SH-SY5Y (cell line): ENCODE measurements at regions not wholly inside any gene's neighbourhood (a gene's known extent, or its start where the extent isn't known, plus 50 kb on each side); places are given as distances from the start of the nearest gene placed in this dataset.

Experiments used
- GATA2 ChIP-seq: IDR thresholded peaks from 2 replicates; pipeline ENCODE4 v1.6.1; 2011; ENCODE audit warnings: mild to moderate bottlenecking, low read depth, low read length
- GATA3 ChIP-seq: IDR thresholded peaks from 2 replicates; pipeline ENCODE4 v1.6.1; 2011; ENCODE audit warnings: low read depth, mild to moderate bottlenecking, low read length, moderate library complexity

DNA sequence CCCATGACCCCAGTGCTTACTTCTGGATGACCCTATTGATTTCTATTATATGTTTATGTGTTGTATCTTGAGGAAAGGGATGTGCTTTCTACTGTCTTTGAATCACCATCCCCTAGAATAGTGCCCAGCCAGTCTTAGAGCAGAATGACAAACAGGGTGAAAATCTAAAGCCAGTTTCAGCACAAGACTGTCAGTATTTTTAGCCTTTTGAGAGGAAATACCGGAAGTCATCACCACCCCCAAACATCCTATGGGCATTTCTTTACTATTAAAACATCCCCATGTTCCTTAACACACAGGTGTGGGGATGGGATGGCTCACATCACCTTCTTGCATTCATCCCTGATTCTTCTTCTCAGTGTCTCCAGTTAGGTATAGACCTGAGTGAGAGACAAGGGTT, 52.1 kb upstream of the UBE2L5 start:
- TF ChIP-seq GATA3 (no peak), GATA2 (no peak)
